ENCODE measurements at regions not wholly inside any gene's neighbourhood (a gene's known extent, or its start where the extent isn't known, plus 50 kb on each side); places are given as distances from the start of the nearest gene placed in this dataset.
"Not testable (repeated sequence)": the region's sequence is repeated elsewhere in the genome, so short reads cannot be mapped to it uniquely, and the experiment has no call there.

GRCh38 chr4:107468156-107468555, 251.9 kb downstream of the PAPSS1 start:
- no peak for DNase-seq

GRCh38 chr4:107467461-107467860, 252.6 kb downstream of the PAPSS1 start:
- no peak for DNase-seq

- DNase-seq = no peak
Observed at GRCh38 chr4:107458194-107458593, 261.8 kb downstream of the PAPSS1 start.

- DNase-seq = no peak
Observed at GRCh38 chr4:107453987-107454386, 266.0 kb downstream of the PAPSS1 start.

- DNase-seq = no peak
Observed at GRCh38 chr4:107452717-107453630, 267.1 kb downstream of the PAPSS1 start.

- DNase-seq = peak; percentile 40
Observed at GRCh38 chr4:107449611-107450369, 270.2 kb downstream of the PAPSS1 start.

GRCh38 chr4:107442538-107443111, 277.4 kb downstream of the PAPSS1 start:
- no peak for DNase-seq

GRCh38 chr4:107439401-107439800, 280.6 kb downstream of the PAPSS1 start:
- no peak for DNase-seq

GRCh38 chr4:107436471-107436870, 283.6 kb downstream of the PAPSS1 start:
- DNase-seq = not testable (repeated sequence)

- no peak for DNase-seq
Observed at GRCh38 chr4:107432451-107432850, 287.6 kb downstream of the PAPSS1 start.

- no peak for DNase-seq
Observed at GRCh38 chr4:107423677-107424405, 296.2 kb downstream of the PAPSS1 start.

GRCh38 chr4:107419536-107419935, 300.5 kb downstream of the PAPSS1 start:
- DNase-seq = not testable (repeated sequence)

GRCh38 chr4:107419052-107419451, 301.0 kb downstream of the PAPSS1 start:
- no peak for DNase-seq

GRCh38 chr4:107415490-107415889, 304.5 kb downstream of the PAPSS1 start:
- not testable (repeated sequence) for DNase-seq

- not testable (repeated sequence) for DNase-seq
Observed at GRCh38 chr4:107409872-107410271, 310.2 kb downstream of the PAPSS1 start.

- no peak for DNase-seq
Observed at GRCh38 chr4:107408968-107409367, 311.1 kb downstream of the PAPSS1 start.

- peak; percentile 32 for DNase-seq
Observed at GRCh38 chr4:107404591-107405300, 315.3 kb downstream of the PAPSS1 start.

GRCh38 chr4:107402291-107402690, 317.7 kb downstream of the PAPSS1 start:
- no peak for DNase-seq

- no peak for DNase-seq
Observed at GRCh38 chr4:107392951-107393350, 327.1 kb downstream of the PAPSS1 start.

- no peak for DNase-seq
Observed at GRCh38 chr4:107392380-107392779, 327.7 kb downstream of the PAPSS1 start.

- no peak for DNase-seq
Observed at GRCh38 chr4:107391630-107392028, 328.4 kb downstream of the PAPSS1 start.

Data from hindlimb muscle (tissue), 1 donor.